ENCODE measurements at regions not wholly inside any gene's neighbourhood (a gene's known extent, or its start where the extent isn't known, plus 50 kb on each side); places are given as distances from the start of the nearest gene placed in this dataset.

- Histone ChIP-seq H3K27ac (ENCODE audit: low read length) (no peak overlapping the region), H3K36me3 (ENCODE audit: insufficient read depth, low read depth, low read length) (no peaks in the 10 kb centered on the region), H3K27me3 (ENCODE audit: insufficient read depth, low read length) (peaks cover 15% of the 10 kb centered on the region; the same call in 1 of the 2 replicates), H3K4me3 (ENCODE audit: low read length) (no peak overlapping the region), H3K4me1 (ENCODE audit: insufficient read depth, low read length) (no peaks in the 10 kb centered on the region), H3K9ac (ENCODE audit: low read depth, low read length) (no peak overlapping the region), H3K9me3 (ENCODE audit: insufficient read depth, low read depth, low read length) (peaks cover 6% of the 10 kb centered on the region; the same call in 1 of the 2 replicates)
These were observed 55.0 kb upstream of the EN2 start for GRCh38 chr7:155402941-155403340.

GRCh38 chr7:155404976-155405375, 53.0 kb upstream of the EN2 start:
- no peak overlapping the region for H3K9ac ChIP-seq (ENCODE audit: low read depth, low read length)
- H3K27me3 ChIP-seq (ENCODE audit: insufficient read depth, low read length), result peaks cover 25% of the 10 kb centered on the region; the same call in 1 of the 2 replicates
- H3K4me1 ChIP-seq (ENCODE audit: insufficient read depth, low read length), result no peaks in the 10 kb centered on the region
- H3K27ac ChIP-seq (ENCODE audit: low read length), result no peak overlapping the region
- H3K4me3 ChIP-seq (ENCODE audit: low read length), result no peak overlapping the region
- H3K36me3 ChIP-seq (ENCODE audit: insufficient read depth, low read depth, low read length), result no peaks in the 10 kb centered on the region
- peaks cover 6% of the 10 kb centered on the region; the same call in 1 of the 2 replicates for H3K9me3 ChIP-seq (ENCODE audit: insufficient read depth, low read depth, low read length)

GRCh38 chr7:155405399-155406318, 52.3 kb upstream of the EN2 start:
- H3K9ac ChIP-seq (ENCODE audit: low read depth, low read length), result no peak overlapping the region
- H3K36me3 ChIP-seq (ENCODE audit: insufficient read depth, low read depth, low read length), result no peaks in the 10 kb centered on the region
- H3K4me3 ChIP-seq (ENCODE audit: low read length), result no peak overlapping the region
- H3K27me3 ChIP-seq (ENCODE audit: insufficient read depth, low read length), result peaks cover 25% of the 10 kb centered on the region; the same call in 1 of the 2 replicates
- H3K4me1 ChIP-seq (ENCODE audit: insufficient read depth, low read length), result no peaks in the 10 kb centered on the region
- no peak overlapping the region for H3K27ac ChIP-seq (ENCODE audit: low read length)
- peaks cover 6% of the 10 kb centered on the region; the same call in 1 of the 2 replicates for H3K9me3 ChIP-seq (ENCODE audit: insufficient read depth, low read depth, low read length)

GRCh38 chr7:155407799-155408198, 50.1 kb upstream of the EN2 start:
- no peak overlapping the region for H3K9ac ChIP-seq (ENCODE audit: low read depth, low read length)
- H3K9me3 ChIP-seq (ENCODE audit: insufficient read depth, low read depth, low read length), result no peaks in the 10 kb centered on the region
- no peak overlapping the region for H3K27ac ChIP-seq (ENCODE audit: low read length)
- H3K4me3 ChIP-seq (ENCODE audit: low read length), result no peak overlapping the region
- H3K36me3 ChIP-seq (ENCODE audit: insufficient read depth, low read depth, low read length), result no peaks in the 10 kb centered on the region
- H3K27me3 ChIP-seq (ENCODE audit: insufficient read depth, low read length), result peaks cover 30% of the 10 kb centered on the region
- H3K4me1 ChIP-seq (ENCODE audit: insufficient read depth, low read length), result no peaks in the 10 kb centered on the region

Data from iPS-20b (cell line).